ENCODE measurements at regions not wholly inside any gene's neighbourhood (a gene's known extent, or its start where the extent isn't known, plus 50 kb on each side); places are given as distances from the start of the nearest gene placed in this dataset.

DNA sequence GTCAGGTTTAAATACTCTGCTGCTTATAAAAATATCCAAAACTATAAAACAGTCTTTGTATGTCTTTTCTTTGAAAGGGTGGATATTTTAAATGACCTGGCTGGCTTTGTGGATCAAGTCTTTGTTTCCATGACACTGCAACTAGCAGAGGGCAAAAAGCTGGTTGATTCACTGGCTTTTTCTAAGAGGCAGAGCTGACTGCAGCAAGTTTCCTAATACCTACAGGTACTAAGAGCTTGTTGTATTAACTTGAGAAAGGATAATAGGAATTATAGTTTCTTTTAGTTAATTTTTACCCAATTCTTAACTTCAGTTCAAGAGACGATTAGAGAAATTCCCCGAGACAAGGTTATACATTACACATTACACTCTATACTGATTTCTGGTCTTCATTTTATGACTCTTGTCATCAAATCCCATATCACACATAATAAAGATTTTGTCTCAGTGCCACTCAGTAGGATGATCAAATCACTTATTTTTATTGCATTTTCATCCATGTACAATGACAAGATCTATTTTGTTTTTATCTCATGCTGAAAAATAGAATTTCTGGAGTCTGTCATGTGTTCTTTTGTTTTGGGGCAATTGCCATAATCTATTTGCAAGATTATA, 120.1 kb upstream of the RIMS1 start:
- TF ChIP-seq CTBP1 (IDR thresholded peaks at IDR 0.05; ENCODE audit: borderline replicate concordance) (no peak), FOXM1 (IDR thresholded peaks at IDR 0.05; ENCODE audit: borderline replicate concordance) (no peak), BHLHE40 (IDR thresholded peaks at IDR 0.05; ENCODE audit: borderline replicate concordance) (no peak), FOXA1 (IDR thresholded peaks at IDR 0.05) (no peak), TARDBP (IDR thresholded peaks at IDR 0.05) (no peak), HDGF (IDR thresholded peaks at IDR 0.05; ENCODE audit: borderline replicate concordance) (no peak), ZNF384 (IDR thresholded peaks at IDR 0.05) (no peak), ELF4 (IDR thresholded peaks at IDR 0.05) (no peak), FOXK2 (IDR thresholded peaks at IDR 0.05) (no peak)
- TF ChIP-seq, protein P1, sequence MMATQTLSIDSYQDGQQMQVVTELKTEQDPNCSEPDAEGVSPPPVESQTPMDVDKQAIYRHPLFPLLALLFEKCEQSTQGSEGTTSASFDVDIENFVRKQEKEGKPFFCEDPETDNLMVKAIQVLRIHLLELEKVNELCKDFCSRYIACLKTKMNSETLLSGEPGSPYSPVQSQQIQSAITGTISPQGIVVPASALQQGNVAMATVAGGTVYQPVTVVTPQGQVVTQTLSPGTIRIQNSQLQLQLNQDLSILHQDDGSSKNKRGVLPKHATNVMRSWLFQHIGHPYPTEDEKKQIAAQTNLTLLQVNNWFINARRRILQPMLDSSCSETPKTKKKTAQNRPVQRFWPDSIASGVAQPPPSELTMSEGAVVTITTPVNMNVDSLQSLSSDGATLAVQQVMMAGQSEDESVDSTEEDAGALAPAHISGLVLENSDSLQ (IDR thresholded peaks at IDR 0.05): no peak
